K562 (cell line): ENCODE measurements at regions not wholly inside any gene's neighbourhood (a gene's known extent, or its start where the extent isn't known, plus 50 kb on each side); places are given as distances from the start of the nearest gene placed in this dataset.

ENCODE experiments used
- ATAC-seq: fragments of 200-7000 bp; cut with Tn5 transposase; 3 replicates; pipeline ENCODE4 v1.9.1; 2020; ENCODE audit warnings: moderate library complexity
- BruUV-seq: library from RNA; stranded (reverse); fragments of 400-500 nt; replicated peaks from 2 replicates; lab custom pipeline; 2021; lab: Mats Ljungman, UMichigan
- CTCF ChIA-PET: fragments of 300-600 bp; formaldehyde crosslinking; extraction: SDS; loops from one replicate; lab custom pipeline; 2021; ENCODE audit warnings: low intra/inter-chr PET ratio; lab: Yijun Ruan, JAX
- POLR2A ChIA-PET: fragments of 300-600, 350-650 bp; sonication (Branson Sonifier 250); formaldehyde crosslinking; extraction: SDS; loops from one replicate; lab custom pipeline; 2021; ENCODE audit warnings: antibody characterized with exemption, inconsistent platforms; lab: Yijun Ruan, JAX
- DNase-seq, 4 experiments: peaks; one replicate each; pipeline versions ENCODE4 v3.0.0 to v3.0.0-alpha.2; 2011 to 2018; ENCODE audit warnings: low spot score in 3 of 4, mixed read lengths in 3 of 4; ENCODE audit errors: extremely low read depth in 1 of 4
- FAIRE-seq: peaks from 2 replicates; lab custom pipeline; 2011; peaks lifted over from hg19 to GRCh38; lab: Jason Lieb, UNC
- H2AFZ ChIP-seq: 2 replicates; pipeline ENCODE4 v1.6.0; 2011; ENCODE audit warnings: low read depth, low read length, control low read depth, inconsistent platforms
- H3K27ac ChIP-seq: fragments of 200-600 bp; 3 replicates; pipeline ENCODE4 v1.8.0; 2011; ENCODE audit warnings: low read depth, mild to moderate bottlenecking, control low read depth, inconsistent platforms, low read length, moderate library complexity, mixed read lengths; ENCODE audit errors: extremely low read depth
- H3K27me3 ChIP-seq, 2 experiments: fragments of 300-600 bp in 1 of 2; 2 replicates in 1 of 2; 3 replicates in 1 of 2; pipeline versions ENCODE4 v1.6.0 to v1.8.0; 2011; ENCODE audit warnings: inconsistent platforms in 2 of 2, low read length in 2 of 2, mild to moderate bottlenecking in 1 of 2, mixed read lengths in 1 of 2, moderate library complexity in 1 of 2; ENCODE audit not compliant: control insufficient read depth in 2 of 2, insufficient read depth in 2 of 2
- H3K36me3 ChIP-seq: fragments of 300-600 bp; 3 replicates; pipeline ENCODE4 v1.8.0; 2011; ENCODE audit warnings: mild to moderate bottlenecking, low read length, inconsistent platforms; ENCODE audit not compliant: control insufficient read depth, insufficient read depth
- H3K4me1 ChIP-seq, 2 experiments: fragments of 200-600 bp in 1 of 2; replicated peaks in 1 of 2; 2 replicates in 1 of 2; 3 replicates in 1 of 2; pipeline versions ENCODE4 v1.5.1 to v1.8.0; 2011; ENCODE audit warnings: inconsistent platforms in 2 of 2, low read length in 2 of 2, mild to moderate bottlenecking in 1 of 2, mixed read lengths in 1 of 2, moderate library complexity in 1 of 2; ENCODE audit not compliant: control insufficient read depth in 2 of 2, insufficient read depth in 2 of 2
- H3K4me2 ChIP-seq: 2 replicates; pipeline ENCODE4 v1.6.1; 2011; ENCODE audit warnings: low read length, control low read depth, inconsistent platforms, mixed read lengths; ENCODE audit not compliant: insufficient read depth
- H3K4me3 ChIP-seq: fragments of 200-600 bp; sonication (generic), shearing (Covaris generic); 2 replicates; pipeline ENCODE4 v1.5.1; 2016; ENCODE audit warnings: control low read depth, inconsistent platforms
- H3K79me2 ChIP-seq: fragments of 200-600 bp; 3 replicates; pipeline ENCODE4 v1.8.0; 2011; ENCODE audit warnings: low read length, inconsistent platforms; ENCODE audit not compliant: control insufficient read depth, insufficient read depth
- H3K9ac ChIP-seq, 2 experiments: 2 replicates each; pipeline versions ENCODE4 v1.6.0 to v1.6.1; 2011; ENCODE audit warnings: low read depth in 2 of 2, low read length in 2 of 2, control low read depth in 1 of 2, inconsistent platforms in 1 of 2, mild to moderate bottlenecking in 1 of 2, mixed read lengths in 1 of 2; ENCODE audit not compliant: insufficient read depth in 1 of 2
- H3K9me1 ChIP-seq: one replicate; pipeline ENCODE4 v1.6.0; 2011; ENCODE audit warnings: inconsistent platforms, mild to moderate bottlenecking, low read length, moderate library complexity; ENCODE audit not compliant: control insufficient read depth, insufficient read depth
- H3K9me3 ChIP-seq: replicated peaks from 2 replicates; pipeline ENCODE4 v1.5.1; 2011; ENCODE audit warnings: low read depth, low read length, inconsistent platforms; ENCODE audit not compliant: control insufficient read depth, insufficient read depth
- H4K20me1 ChIP-seq: replicated peaks from 2 replicates; pipeline ENCODE4 v1.6.1; 2011; ENCODE audit warnings: low read length, inconsistent platforms, mixed read lengths; ENCODE audit not compliant: control insufficient read depth, insufficient read depth
- KDM2B ChIP-seq: fragments of 250-450 bp; sonication (Bioruptor Pico); IDR thresholded peaks from 2 replicates; pipeline ENCODE4 v1.8.0; 2021; ENCODE audit warnings: mild to moderate bottlenecking, moderate library complexity
- NFIC ChIP-seq: fragments of 450-650 bp; IDR thresholded peaks from 2 replicates; pipeline ENCODE4 v1.6.1; 2017; ENCODE audit warnings: mild to moderate bottlenecking, inconsistent platforms
- ZBTB5 ChIP-seq: fragments of 450-650 bp; IDR thresholded peaks from 2 replicates; pipeline ENCODE4 v1.6.1; 2017; ENCODE audit warnings: antibody characterized with exemption
- ZNF584 ChIP-seq: fragments of 200-800 bp; sonication (Bioruptor generic); IDR thresholded peaks from 2 replicates; pipeline ENCODE4 v1.6.1; 2016; ENCODE audit warnings: low read depth, mild to moderate bottlenecking, missing genetic modification characterization, missing compliant biosample characterization
- WGBS: fragments of 100-300 bp; shearing (Covaris generic); methylation state at CpG from one replicate; pipeline ENCODE4 v1.1.6; 2016; ENCODE audit warnings: low coverage, mixed read lengths; ENCODE audit not compliant: insufficient coverage; ENCODE audit errors: missing lambda C conversion rate; 5-methylcytosine and 5-hydroxymethylcytosine counted together
- in situ Hi-C: fragments of 300-500 bp; cut with MboI; formaldehyde crosslinking; loops from 4 replicates; pipeline ENCODE4 v1.15.0; 2018; ENCODE audit warnings: inconsistent platforms, mixed read lengths
- intact Hi-C: fragments of 100-400 bp; cut with micrococcal nuclease; formaldehyde crosslinking; loops from 2 replicates; pipeline ENCODE4 v1.14.2; 2022

GRCh38 chr6:23559587-23560343 is 566.2 kb upstream of the NRSN1 start:
- no TSS peak for BruUV-seq
- no peaks in the 10 kb centered on the region for H3K79me2 ChIP-seq
- no peak overlapping the region for H3K4me2 ChIP-seq
- ChIA-PET POLR2A (no interaction called here), CTCF (no interaction called here)
- H2AFZ ChIP-seq, result no peak overlapping the region
- no peaks in the 10 kb centered on the region for H4K20me1 ChIP-seq
- no peak for DNase-seq
- no peaks in the 10 kb centered on the region for H3K9me1 ChIP-seq
- in situ Hi-C loops, result no loop called here
- FAIRE-seq, result no peak
- TF ChIP-seq ZBTB5 (no peak), KDM2B (CRISPR knock-in tag) (no peak), NFIC (0 out of 2 replicates have a peak, but pooled peaks have one; percentile 5), ZNF584 (CRISPR knock-in tag) (no peak)
- no peaks in the 10 kb centered on the region; the same call in 1 of the 2 replicates for H3K9me3 ChIP-seq
- no peaks in the 10 kb centered on the region for H3K36me3 ChIP-seq
- 3% methylated on average over 8 of the region's 9 CpGs for WGBS
- no peak overlapping the region for H3K27ac ChIP-seq
- intact Hi-C loops, result no loop called here
- ATAC-seq, result no peak
- no peak overlapping the region for H3K9ac ChIP-seq
- no peaks in the 10 kb centered on the region for H3K4me1 ChIP-seq
- H3K4me3 ChIP-seq, result no peak overlapping the region
- H3K27me3 ChIP-seq, result no peaks in the 10 kb centered on the region
